ENCODE measurements at regions not wholly inside any gene's neighbourhood (a gene's known extent, or its start where the extent isn't known, plus 50 kb on each side); places are given as distances from the start of the nearest gene placed in this dataset.

- no peak for TF ChIP-seq CTCF (IDR thresholded peaks at IDR 0.05; ENCODE audit: insufficient read depth, low read length, missing control alignments)
- no peak for DNase-seq (ENCODE audit: low read depth, low spot score)
- ChIA-PET CTCF (no interaction called here), POLR2A (no interaction called here)
- H3K4me3 ChIP-seq (ENCODE audit: low read depth, low read length): no peak overlapping the region
These were observed 793.9 kb upstream of the EPHA7 start for GRCh38 chr6:94213226-94213625.

GRCh38 chr6:94196891-94197290, 777.5 kb upstream of the EPHA7 start:
- no peak for DNase-seq (ENCODE audit: low read depth, low spot score)
- H3K4me3 ChIP-seq (ENCODE audit: low read depth, low read length): no peak overlapping the region
- CTCF ChIA-PET: no interaction called here
- POLR2A ChIA-PET: no interaction called here
- no peak for TF ChIP-seq CTCF (IDR thresholded peaks at IDR 0.05; ENCODE audit: insufficient read depth, low read length, missing control alignments)

GRCh38 chr6:94190030-94190429, 770.7 kb upstream of the EPHA7 start:
- DNase-seq (ENCODE audit: low read depth, low spot score): no peak
- no peak for TF ChIP-seq CTCF (IDR thresholded peaks at IDR 0.05; ENCODE audit: insufficient read depth, low read length, missing control alignments)
- ChIA-PET POLR2A (no interaction called here), CTCF (no interaction called here)
- H3K4me3 ChIP-seq (ENCODE audit: low read depth, low read length): no peak overlapping the region

- TF ChIP-seq CTCF (IDR thresholded peaks at IDR 0.05; ENCODE audit: insufficient read depth, low read length, missing control alignments): no peak
- H3K4me3 ChIP-seq (ENCODE audit: low read depth, low read length): no peak overlapping the region
- CTCF ChIA-PET: no interaction called here
- no peak for DNase-seq (ENCODE audit: low read depth, low spot score)
- POLR2A ChIA-PET: no interaction called here
These were observed 765.5 kb upstream of the EPHA7 start for GRCh38 chr6:94184666-94185464.

- TF ChIP-seq CTCF (IDR thresholded peaks at IDR 0.05; ENCODE audit: insufficient read depth, low read length, missing control alignments): no peak
- CTCF ChIA-PET: no interaction called here
These were observed 758.1 kb upstream of the EPHA7 start for GRCh38 chr6:94177429-94177828.

GRCh38 chr6:94175465-94175864, 756.1 kb upstream of the EPHA7 start:
- ChIA-PET CTCF (no interaction called here), POLR2A (interaction anchor here (0.6 kb wide), 1 partner anchor 1645 kb away, joined by 3 read pairs; no protein-coding TSS in a partner anchor)
- no peak for DNase-seq (ENCODE audit: low read depth, low spot score)
- no peak overlapping the region for H3K4me3 ChIP-seq (ENCODE audit: low read depth, low read length)
- TF ChIP-seq CTCF (IDR thresholded peaks at IDR 0.05; ENCODE audit: insufficient read depth, low read length, missing control alignments): no peak

More at GRCh38 chr6:94177429-94177828, 758.1 kb upstream of the EPHA7 start:
- POLR2A ChIA-PET: no interaction called here
- DNase-seq (ENCODE audit: low read depth, low spot score): no peak
- no peak overlapping the region for H3K4me3 ChIP-seq (ENCODE audit: low read depth, low read length)
